H9 (cell line): ENCODE measurements at regions not wholly inside any gene's neighbourhood (a gene's known extent, or its start where the extent isn't known, plus 50 kb on each side); places are given as distances from the start of the nearest gene placed in this dataset.

Experiments used
- DNase-seq: peaks from one replicate; pipeline ENCODE4 v3.0.0-alpha.2; 2017
- H2AFZ ChIP-seq: one replicate; pipeline ENCODE4 v1.6.1; 2013; ENCODE audit warnings: mild to moderate bottlenecking, low read length, control low read depth, moderate library complexity
- H2AK5ac ChIP-seq: 2 replicates; pipeline ENCODE4 v1.6.1; 2013; ENCODE audit warnings: low read length, control low read depth, mixed read lengths; ENCODE audit not compliant: insufficient read length
- H2BK120ac ChIP-seq: one replicate; pipeline ENCODE4 v1.6.1; 2013; ENCODE audit warnings: low read depth, mild to moderate bottlenecking, low read length, control low read depth, inconsistent platforms; ENCODE audit not compliant: poor library complexity, severe bottlenecking
- H2BK12ac ChIP-seq: 2 replicates; pipeline ENCODE4 v1.6.1; 2013; ENCODE audit warnings: low read length, control low read depth, mixed read lengths, low read depth; ENCODE audit not compliant: insufficient read length
- H2BK15ac ChIP-seq: 2 replicates; pipeline ENCODE4 v1.6.1; 2013; ENCODE audit warnings: low read depth, low read length, control low read depth
- H2BK20ac ChIP-seq: one replicate; pipeline ENCODE4 v1.6.1; 2013; ENCODE audit warnings: low read depth, mild to moderate bottlenecking, low read length, control low read depth, inconsistent platforms; ENCODE audit not compliant: poor library complexity, severe bottlenecking
- H2BK5ac ChIP-seq: 2 replicates; pipeline ENCODE4 v1.6.1; 2013; ENCODE audit warnings: low read length, control low read depth, mixed read lengths; ENCODE audit not compliant: insufficient read length
- H3K14ac ChIP-seq: 2 replicates; pipeline ENCODE4 v1.6.1; 2013; ENCODE audit warnings: low read length, control low read depth; ENCODE audit not compliant: insufficient read depth
- H3K18ac ChIP-seq: 2 replicates; pipeline ENCODE4 v1.6.1; 2013; ENCODE audit warnings: low read depth, mild to moderate bottlenecking, mixed read lengths, low read length, control low read depth; ENCODE audit not compliant: insufficient read length
- H3K23ac ChIP-seq: 2 replicates; pipeline ENCODE4 v1.6.1; 2013; ENCODE audit warnings: low read length, control low read depth, mixed read lengths, low read depth; ENCODE audit not compliant: insufficient read length
- H3K23me2 ChIP-seq: 2 replicates; pipeline ENCODE4 v1.6.1; 2013; ENCODE audit warnings: low read depth, mild to moderate bottlenecking, mixed read lengths, low read length, control low read depth; ENCODE audit not compliant: insufficient read length, poor library complexity, severe bottlenecking
- H3K27ac ChIP-seq: 2 replicates; pipeline ENCODE4 v1.5.1; 2013; ENCODE audit warnings: low read length, control low read depth, mixed read lengths, low read depth; ENCODE audit not compliant: insufficient read length
- H3K27me3 ChIP-seq: 2 replicates; pipeline ENCODE4 v1.6.1; 2013; ENCODE audit warnings: low read length, control low read depth, inconsistent platforms; ENCODE audit not compliant: insufficient read depth
- H3K4ac ChIP-seq: 2 replicates; pipeline ENCODE4 v1.6.1; 2013; ENCODE audit warnings: low read depth, mild to moderate bottlenecking, control low read depth, inconsistent platforms, low read length, moderate library complexity
- H3K4me1 ChIP-seq: 2 replicates; pipeline ENCODE4 v1.6.1; 2013; ENCODE audit warnings: low read length, control low read depth, inconsistent platforms; ENCODE audit not compliant: insufficient read depth
- H3K4me2 ChIP-seq: 2 replicates; pipeline ENCODE4 v1.6.1; 2013; ENCODE audit warnings: low read length, control low read depth, mixed read lengths; ENCODE audit not compliant: insufficient read length, insufficient read depth
- H3K56ac ChIP-seq: 2 replicates; pipeline ENCODE4 v1.6.1; 2013; ENCODE audit warnings: low read depth, mild to moderate bottlenecking, mixed read lengths, low read length, control low read depth; ENCODE audit not compliant: insufficient read length
- H3K79me1 ChIP-seq: 2 replicates; pipeline ENCODE4 v1.6.1; 2013; ENCODE audit warnings: low read depth, mild to moderate bottlenecking, moderate library complexity, low read length, control low read depth, inconsistent platforms; ENCODE audit not compliant: insufficient read depth, poor library complexity, severe bottlenecking
- H3K79me2 ChIP-seq: 2 replicates; pipeline ENCODE4 v1.6.1; 2013; ENCODE audit warnings: low read length, control low read depth, inconsistent platforms; ENCODE audit not compliant: insufficient read depth
- H3K9ac ChIP-seq: 2 replicates; pipeline ENCODE4 v1.6.1; 2013; ENCODE audit warnings: low read length, control low read depth, mixed read lengths; ENCODE audit not compliant: insufficient read length; ENCODE audit errors: extremely low read depth
- H3K9me3 ChIP-seq: one replicate; pipeline ENCODE4 v1.6.1; 2013; ENCODE audit warnings: low read depth, low read length, inconsistent platforms; ENCODE audit not compliant: control insufficient read depth
- H3T11ph ChIP-seq: one replicate; pipeline ENCODE4 v1.6.1; 2013; ENCODE audit warnings: mild to moderate bottlenecking, low read length, control low read depth, inconsistent platforms
- H4K20me1 ChIP-seq: one replicate; pipeline ENCODE4 v1.6.1; 2013; ENCODE audit not compliant: control insufficient read depth, insufficient read length, insufficient read depth
- H4K5ac ChIP-seq: 2 replicates; pipeline ENCODE4 v1.6.1; 2013; ENCODE audit warnings: low read depth, mild to moderate bottlenecking, mixed read lengths, low read length, control low read depth; ENCODE audit not compliant: insufficient read length
- H4K8ac ChIP-seq: replicated peaks from 2 replicates; pipeline ENCODE4 v1.6.1; 2013; ENCODE audit warnings: low read length, control low read depth, mixed read lengths, low read depth; ENCODE audit not compliant: insufficient read length
- H4K91ac ChIP-seq: 2 replicates; pipeline ENCODE4 v1.6.1; 2013; ENCODE audit warnings: low read depth, mild to moderate bottlenecking, moderate library complexity, mixed read lengths, low read length, control low read depth; ENCODE audit not compliant: insufficient read length
- H3K27ac Mint-ChIP-seq, 3 experiments: 2 replicates in 2 of 3; 3 replicates in 1 of 3; pipeline ENCODE4 v1.8.0; 2020 to 2021; ENCODE audit warnings: mixed read lengths in 3 of 3, mild to moderate bottlenecking in 1 of 3, moderate library complexity in 1 of 3
- H3K27me3 Mint-ChIP-seq: 2 replicates; pipeline ENCODE4 v1.8.0; 2021; ENCODE audit warnings: low read depth, mild to moderate bottlenecking, moderate library complexity, mixed read lengths
- H3K36me3 Mint-ChIP-seq, 3 experiments: 2 replicates in 2 of 3; 3 replicates in 1 of 3; pipeline ENCODE4 v1.8.0; 2020 to 2021; ENCODE audit warnings: low read depth in 3 of 3, mixed read lengths in 3 of 3; ENCODE audit not compliant: insufficient read depth in 1 of 3
- H3K4me1 Mint-ChIP-seq, 2 experiments: 2 replicates each; pipeline ENCODE4 v1.8.0; 2020; ENCODE audit warnings: mixed read lengths in 2 of 2
- H3K4me3 Mint-ChIP-seq, 2 experiments: 2 replicates in 1 of 2; 3 replicates in 1 of 2; pipeline ENCODE4 v1.8.0; 2020 to 2021; ENCODE audit warnings: mild to moderate bottlenecking in 2 of 2, mixed read lengths in 2 of 2, moderate library complexity in 1 of 2
- H3K9me3 Mint-ChIP-seq, 2 experiments: 2 replicates in 1 of 2; 3 replicates in 1 of 2; pipeline ENCODE4 v1.8.0; 2020; ENCODE audit warnings: mild to moderate bottlenecking in 2 of 2, mixed read lengths in 2 of 2, moderate library complexity in 1 of 2
- WGBS: extraction: QIAGEN DNeasy Blood & Tissue Kit; methylation state at CpG from one replicate; pipeline ENCODE4 v1.1.7; 2013; ENCODE audit warnings: missing lambda C conversion rate, low lambda C conversion rate, mixed read lengths; ENCODE audit not compliant: insufficient read length; ENCODE audit errors: extremely low coverage; 5-methylcytosine and 5-hydroxymethylcytosine counted together
- TF ChIP-seq, protein P1 (sequence below): fragments of 200-600 bp; sonication (generic); conservative IDR thresholded peaks from 3 replicates; pipeline ENCODE4 v1.8.0; 2021; ENCODE audit warnings: antibody characterized with exemption, mild to moderate bottlenecking

DNA sequence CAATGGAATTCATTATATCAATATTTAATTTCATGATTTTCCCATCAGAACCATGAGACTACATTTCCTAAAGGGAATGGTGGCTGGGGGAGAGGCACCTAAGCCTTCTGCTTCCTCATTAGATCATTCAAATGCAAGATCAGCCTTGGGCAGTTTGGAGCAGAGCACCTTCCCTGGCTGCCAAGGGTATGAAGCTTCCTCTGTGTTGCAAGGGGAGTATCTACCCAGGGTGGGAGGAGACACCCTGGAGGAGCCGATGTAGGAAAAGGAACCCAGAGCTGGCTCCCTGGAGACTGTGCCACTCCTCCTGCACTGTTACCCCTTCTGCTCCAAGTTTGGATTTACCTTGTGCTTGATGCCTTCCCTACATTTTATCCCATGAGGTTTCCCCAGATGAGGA lies 299.7 kb upstream of the PRDM1 start:
- H2BK20ac ChIP-seq, result no peak overlapping the region
- no peak overlapping the region for H3K18ac ChIP-seq
- 0 out of 4 replicates have a peak, but pooled peaks cover 0 to 3% of the 10 kb centered on the region in 2 experiments for H3K4me1 Mint-ChIP-seq
- no peaks in the 10 kb centered on the region for H3K27me3 ChIP-seq
- no peaks in the 10 kb centered on the region for H3K79me2 ChIP-seq
- H3K14ac ChIP-seq, result no peak overlapping the region
- no peak overlapping the region for H4K5ac ChIP-seq
- no peak overlapping the region for H4K91ac ChIP-seq
- WGBS, result no CpG with 5 or more reads among the region's 1 CpG
- H4K20me1 ChIP-seq, result no peaks in the 10 kb centered on the region
- H2AFZ ChIP-seq, result no peak overlapping the region
- no peak overlapping the region for H2BK5ac ChIP-seq
- H3K4me3 Mint-ChIP-seq, result no peak overlapping the region
- H3K4ac ChIP-seq, result no peak overlapping the region
- DNase-seq, result no peak
- no peak overlapping the region for H3K4me2 ChIP-seq
- H3K9me3 ChIP-seq, result no peaks in the 10 kb centered on the region
- H3K36me3 Mint-ChIP-seq, result no peaks in the 10 kb centered on the region
- no peak overlapping the region for H2BK15ac ChIP-seq
- no peak overlapping the region for H3K23ac ChIP-seq
- no peak overlapping the region for H3K27ac Mint-ChIP-seq
- no peak overlapping the region for H2AK5ac ChIP-seq
- no peak overlapping the region for H2BK120ac ChIP-seq
- no peak overlapping the region for H3K56ac ChIP-seq
- no peaks in the 10 kb centered on the region; the same call in 1 of the 2 replicates for H3K27me3 Mint-ChIP-seq
- no peak overlapping the region for H4K8ac ChIP-seq
- H3T11ph ChIP-seq, result no peak overlapping the region
- H3K27ac ChIP-seq, result no peak overlapping the region
- peaks cover 1% of the 10 kb centered on the region; the same call in 1 of the 2 replicates for H3K4me1 ChIP-seq
- H3K9ac ChIP-seq, result no peak overlapping the region
- H3K23me2 ChIP-seq, result no peaks in the 10 kb centered on the region
- TF ChIP-seq, protein P1, sequence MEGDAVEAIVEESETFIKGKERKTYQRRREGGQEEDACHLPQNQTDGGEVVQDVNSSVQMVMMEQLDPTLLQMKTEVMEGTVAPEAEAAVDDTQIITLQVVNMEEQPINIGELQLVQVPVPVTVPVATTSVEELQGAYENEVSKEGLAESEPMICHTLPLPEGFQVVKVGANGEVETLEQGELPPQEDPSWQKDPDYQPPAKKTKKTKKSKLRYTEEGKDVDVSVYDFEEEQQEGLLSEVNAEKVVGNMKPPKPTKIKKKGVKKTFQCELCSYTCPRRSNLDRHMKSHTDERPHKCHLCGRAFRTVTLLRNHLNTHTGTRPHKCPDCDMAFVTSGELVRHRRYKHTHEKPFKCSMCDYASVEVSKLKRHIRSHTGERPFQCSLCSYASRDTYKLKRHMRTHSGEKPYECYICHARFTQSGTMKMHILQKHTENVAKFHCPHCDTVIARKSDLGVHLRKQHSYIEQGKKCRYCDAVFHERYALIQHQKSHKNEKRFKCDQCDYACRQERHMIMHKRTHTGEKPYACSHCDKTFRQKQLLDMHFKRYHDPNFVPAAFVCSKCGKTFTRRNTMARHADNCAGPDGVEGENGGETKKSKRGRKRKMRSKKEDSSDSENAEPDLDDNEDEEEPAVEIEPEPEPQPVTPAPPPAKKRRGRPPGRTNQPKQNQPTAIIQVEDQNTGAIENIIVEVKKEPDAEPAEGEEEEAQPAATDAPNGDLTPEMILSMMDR, result no peak
- no peak overlapping the region for H2BK12ac ChIP-seq
- H3K79me1 ChIP-seq, result no peaks in the 10 kb centered on the region
- no peaks in the 10 kb centered on the region; a peak in 1 of 5 replicates for H3K9me3 Mint-ChIP-seq
